CD4-positive, alpha-beta T cell treated with Interferon alpha-2 for 1 hour (primary cell): ENCODE measurements at regions not wholly inside any gene's neighbourhood (a gene's known extent, or its start where the extent isn't known, plus 50 kb on each side); places are given as distances from the start of the nearest gene placed in this dataset.
"Not testable (repeated sequence)": the region's sequence is repeated elsewhere in the genome, so short reads cannot be mapped to it uniquely, and the experiment has no call there.

Experiments used
- DNase-seq, 2 donors: peaks; one replicate each; pipeline ENCODE4 v3.0.0-alpha.2; 2020 to 2022

- no peak for DNase-seq
Observed at GRCh38 chr3:177463863-177464262, 266.6 kb upstream of the TBL1XR1 start.

- DNase-seq = no peak
Observed at GRCh38 chr3:177464392-177465256, 267.3 kb upstream of the TBL1XR1 start.

- no peak for DNase-seq
Observed at GRCh38 chr3:177465257-177465642, 268.0 kb upstream of the TBL1XR1 start.

- no peak for DNase-seq
Observed at GRCh38 chr3:177466074-177466473, 268.8 kb upstream of the TBL1XR1 start.

GRCh38 chr3:177466622-177467021, 269.3 kb upstream of the TBL1XR1 start:
- not testable (repeated sequence) for DNase-seq

GRCh38 chr3:177467247-177467985, 270.1 kb upstream of the TBL1XR1 start:
- no peak for DNase-seq

- DNase-seq = no peak
Observed at GRCh38 chr3:177468331-177468730, 271.0 kb upstream of the TBL1XR1 start.

GRCh38 chr3:177468816-177469215, 271.5 kb upstream of the TBL1XR1 start:
- DNase-seq = no peak

- DNase-seq = no peak
Observed at GRCh38 chr3:177469216-177469615, 271.9 kb upstream of the TBL1XR1 start.

- DNase-seq = no peak
Observed at GRCh38 chr3:177470197-177470941, 273.1 kb upstream of the TBL1XR1 start.

- DNase-seq = no peak
Observed at GRCh38 chr3:177471733-177472480, 274.6 kb upstream of the TBL1XR1 start.

- DNase-seq = no peak
Observed at GRCh38 chr3:177473184-177473583, 275.9 kb upstream of the TBL1XR1 start.

- no peak for DNase-seq
Observed at GRCh38 chr3:177473903-177474302, 276.6 kb upstream of the TBL1XR1 start.

- DNase-seq = no peak
Observed at GRCh38 chr3:177474652-177475355, 277.5 kb upstream of the TBL1XR1 start.

- no peak for DNase-seq
Observed at GRCh38 chr3:177475356-177475665, 278.0 kb upstream of the TBL1XR1 start.

GRCh38 chr3:177476495-177476894, 279.2 kb upstream of the TBL1XR1 start:
- no peak for DNase-seq

GRCh38 chr3:177476921-177477435, 279.7 kb upstream of the TBL1XR1 start:
- DNase-seq = no peak

GRCh38 chr3:177478170-177478867, 281.0 kb upstream of the TBL1XR1 start:
- no peak for DNase-seq

GRCh38 chr3:177479630-177480029, 282.3 kb upstream of the TBL1XR1 start:
- DNase-seq = no peak

- no peak for DNase-seq
Observed at GRCh38 chr3:177481329-177481728, 284.0 kb upstream of the TBL1XR1 start.

- DNase-seq = no peak
Observed at GRCh38 chr3:177482048-177482691, 284.9 kb upstream of the TBL1XR1 start.
